Skin of body (tissue), 1 donor: ENCODE measurements at regions not wholly inside any gene's neighbourhood (a gene's known extent, or its start where the extent isn't known, plus 50 kb on each side); places are given as distances from the start of the nearest gene placed in this dataset.
"Not testable (repeated sequence)": the region's sequence is repeated elsewhere in the genome, so short reads cannot be mapped to it uniquely, and the experiment has no call there.

Experiments
- DNase-seq: peaks from one replicate; lab custom pipeline; 2025; lab: John Stamatoyannopoulos, UW

GRCh38 chr16:31581065-31581464, 53.4 kb downstream of the AHSP start:
- DNase-seq, result not testable (repeated sequence)

GRCh38 chr16:31601737-31602384, 74.2 kb downstream of the AHSP start:
- not testable (repeated sequence) for DNase-seq

- no peak for DNase-seq
Measured at GRCh38 chr16:31618130-31618529, 90.4 kb downstream of the AHSP start.

GRCh38 chr16:31636433-31636832, 108.7 kb downstream of the AHSP start:
- DNase-seq, result no peak

- DNase-seq, result no peak
Measured at GRCh38 chr16:31641279-31641678, 113.6 kb downstream of the AHSP start.

GRCh38 chr16:31655674-31656073, 128.0 kb downstream of the AHSP start:
- not testable (repeated sequence) for DNase-seq

GRCh38 chr16:31664683-31665482, 137.2 kb downstream of the AHSP start:
- DNase-seq, result no peak

GRCh38 chr16:31674686-31675085, 147.0 kb downstream of the AHSP start:
- no peak for DNase-seq

- no peak for DNase-seq
Measured at GRCh38 chr16:31676731-31677130, 149.0 kb downstream of the AHSP start.

- DNase-seq, result no peak
Measured at GRCh38 chr16:31678649-31679325, 151.1 kb downstream of the AHSP start.

GRCh38 chr16:31689331-31689730, 161.6 kb downstream of the AHSP start:
- DNase-seq, result not testable (repeated sequence)

GRCh38 chr16:31692338-31692737, 164.6 kb downstream of the AHSP start:
- DNase-seq, result not testable (repeated sequence)

- DNase-seq, result no peak
Measured at GRCh38 chr16:31693733-31694132, 166.0 kb downstream of the AHSP start.

GRCh38 chr16:31694461-31694860, 166.8 kb downstream of the AHSP start:
- DNase-seq, result no peak

- DNase-seq, result no peak
Measured at GRCh38 chr16:31695667-31696066, 168.0 kb downstream of the AHSP start.

GRCh38 chr16:31696968-31697743, 169.5 kb downstream of the AHSP start:
- DNase-seq, result no peak

- no peak for DNase-seq
Measured at GRCh38 chr16:31697744-31698125, 170.0 kb downstream of the AHSP start.

GRCh38 chr16:31698901-31699300, 171.2 kb downstream of the AHSP start:
- no peak for DNase-seq

- no peak for DNase-seq
Measured at GRCh38 chr16:31699601-31700000, 171.9 kb downstream of the AHSP start.

GRCh38 chr16:31700200-31700529, 172.5 kb downstream of the AHSP start:
- no peak for DNase-seq

- DNase-seq, result peak; percentile 5
Measured at GRCh38 chr16:31700530-31701388, 172.8 kb upstream of the ZNF267 start.
